ENCODE measurements at regions not wholly inside any gene's neighbourhood (a gene's known extent, or its start where the extent isn't known, plus 50 kb on each side); places are given as distances from the start of the nearest gene placed in this dataset.

DNA sequence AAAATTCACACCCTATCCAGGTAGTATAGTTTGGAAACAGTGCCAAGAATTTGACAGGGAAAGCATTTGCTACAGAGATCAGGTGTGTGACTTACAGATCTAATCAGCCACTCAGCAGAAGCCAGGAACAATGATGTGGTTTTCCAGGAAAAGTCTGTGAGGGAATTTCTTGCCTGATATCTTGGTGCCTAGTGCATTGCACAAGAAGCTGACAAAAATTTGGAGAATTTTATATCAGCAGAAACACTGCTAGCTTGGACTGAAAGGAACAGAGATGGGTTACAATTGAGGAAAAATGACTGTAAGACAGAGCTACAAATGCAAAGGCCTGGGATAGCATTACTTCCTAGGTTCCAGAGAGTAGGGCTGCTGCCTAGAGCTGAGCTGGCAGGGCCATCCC, 658.1 kb upstream of the CHD1 start:
- TF ChIP-seq POLR2AphosphoS5 (IDR thresholded peaks at IDR 0.05): no peak
- TF ChIP-seq POLR2A (IDR thresholded peaks at IDR 0.05): no peak
